GM10248 (cell line): ENCODE measurements at regions not wholly inside any gene's neighbourhood (a gene's known extent, or its start where the extent isn't known, plus 50 kb on each side); places are given as distances from the start of the nearest gene placed in this dataset.

ENCODE experiments used
- CTCF ChIA-PET: fragments of 300-600 bp; sonication (Branson Sonifier 250); formaldehyde crosslinking; extraction: SDS; loops from one replicate; lab custom pipeline; 2021; ENCODE audit warnings: antibody characterized with exemption; lab: Yijun Ruan, JAX
- POLR2A ChIA-PET: fragments of 350-650 bp; sonication (Branson Sonifier 250); formaldehyde crosslinking; extraction: SDS; loops from one replicate; lab custom pipeline; 2020; ENCODE audit warnings: antibody characterized with exemption; lab: Yijun Ruan, JAX
- DNase-seq: peaks from one replicate; pipeline ENCODE4 v3.0.0; 2012; ENCODE audit errors: extremely low spot score
- CTCF ChIP-seq: IDR thresholded peaks from 2 replicates; pipeline ENCODE4 v1.5.1; 2012; ENCODE audit warnings: mild to moderate bottlenecking, low read depth; ENCODE audit errors: extremely low read depth, missing control alignments, control extremely low read depth

GRCh38 chr3:3586336-3586735 lies 212.9 kb upstream of the LRRN1 start:
- POLR2A ChIA-PET: no interaction called here
- TF ChIP-seq CTCF: no peak
- no peak for DNase-seq
- CTCF ChIA-PET: no interaction called here

- ChIA-PET CTCF (no interaction called here), POLR2A (no interaction called here)
- DNase-seq: no peak
- TF ChIP-seq CTCF: no peak
Measured at GRCh38 chr3:3579658-3580057, 219.6 kb upstream of the LRRN1 start.

GRCh38 chr3:3578718-3579117 lies 220.5 kb upstream of the LRRN1 start:
- ChIA-PET CTCF (no interaction called here), POLR2A (no interaction called here)
- no peak for TF ChIP-seq CTCF
- no peak for DNase-seq

- DNase-seq: no peak
- TF ChIP-seq CTCF: no peak
- ChIA-PET CTCF (no interaction called here), POLR2A (no interaction called here)
Measured at GRCh38 chr3:3577823-3578222, 221.4 kb upstream of the LRRN1 start.

GRCh38 chr3:3573341-3573740 lies 225.9 kb upstream of the LRRN1 start:
- ChIA-PET CTCF (no interaction called here), POLR2A (no interaction called here)
- TF ChIP-seq CTCF: no peak
- DNase-seq: no peak

- CTCF ChIA-PET: no interaction called here
- POLR2A ChIA-PET: no interaction called here
Measured at GRCh38 chr3:3560591-3561311, 238.5 kb upstream of the LRRN1 start.

More at GRCh38 chr3:3560591-3561311, 238.5 kb upstream of the LRRN1 start:
- TF ChIP-seq CTCF: no peak
- no peak for DNase-seq
